ENCODE measurements at regions not wholly inside any gene's neighbourhood (a gene's known extent, or its start where the extent isn't known, plus 50 kb on each side); places are given as distances from the start of the nearest gene placed in this dataset.

GRCh38 chr21:26365849-26366248, 195.3 kb upstream of the APP start:
- Histone ChIP-seq H3K9me2 (replicated peaks; ENCODE audit: insufficient read depth, low read length) (no peaks in the 10 kb centered on the region), H3K9ac (ENCODE audit: low read length) (no peak overlapping the region)
- TF ChIP-seq EZH2phosphoT487 (conservative IDR thresholded peaks at IDR 0.05; ENCODE audit: low read length) (no peak), CTCF (IDR thresholded peaks at IDR 0.05; ENCODE audit: insufficient read depth, low read length, poor library complexity, severe bottlenecking) (no peak)

GRCh38 chr21:26351661-26352060, 181.1 kb upstream of the APP start:
- Histone ChIP-seq H2AFZ (ENCODE audit: low read depth, low read length, severe bottlenecking) (no peak overlapping the region), H3K27ac (ENCODE audit: low read depth, low read length) (no peak overlapping the region), H3K9ac (ENCODE audit: low read length) (no peak overlapping the region), H3K4me2 (ENCODE audit: low read depth, low read length, poor library complexity, severe bottlenecking) (no peak overlapping the region), H3K36me3 (ENCODE audit: low read length) (no peaks in the 10 kb centered on the region), H3K79me2 (ENCODE audit: insufficient read depth, low read length) (no peaks in the 10 kb centered on the region), H3K27me3 (ENCODE audit: low read length) (no peaks in the 10 kb centered on the region), H3K4me3 (ENCODE audit: insufficient read depth, low read length, poor library complexity, severe bottlenecking) (no peak overlapping the region), H3K9me2 (replicated peaks; ENCODE audit: insufficient read depth, low read length) (no peaks in the 10 kb centered on the region), H4K20me1 (ENCODE audit: low read depth, low read length) (no peaks in the 10 kb centered on the region), H3F3A (ENCODE audit: insufficient read depth) (no peaks in the 10 kb centered on the region), H3K9me3 (ENCODE audit: insufficient read depth, low read length) (peaks cover 4% of the 10 kb centered on the region)
- TF ChIP-seq CTCF (IDR thresholded peaks at IDR 0.05; ENCODE audit: insufficient read depth, low read length, poor library complexity, severe bottlenecking), result no peak
- no peak for TF ChIP-seq EZH2phosphoT487 (conservative IDR thresholded peaks at IDR 0.05; ENCODE audit: low read length)

More at GRCh38 chr21:26365849-26366248, 195.3 kb upstream of the APP start:
- H3K36me3 ChIP-seq (ENCODE audit: low read length), result no peaks in the 10 kb centered on the region
- H3F3A ChIP-seq (ENCODE audit: insufficient read depth), result no peaks in the 10 kb centered on the region
- H4K20me1 ChIP-seq (ENCODE audit: low read depth, low read length), result no peaks in the 10 kb centered on the region
- H2AFZ ChIP-seq (ENCODE audit: low read depth, low read length, severe bottlenecking), result no peak overlapping the region
- no peak overlapping the region for H3K4me3 ChIP-seq (ENCODE audit: insufficient read depth, low read length, poor library complexity, severe bottlenecking)
- no peak overlapping the region for H3K4me2 ChIP-seq (ENCODE audit: low read depth, low read length, poor library complexity, severe bottlenecking)
- H3K9me3 ChIP-seq (ENCODE audit: insufficient read depth, low read length), result no peaks in the 10 kb centered on the region
- H3K27ac ChIP-seq (ENCODE audit: low read depth, low read length), result no peak overlapping the region
- H3K27me3 ChIP-seq (ENCODE audit: low read length), result no peaks in the 10 kb centered on the region
- no peaks in the 10 kb centered on the region for H3K79me2 ChIP-seq (ENCODE audit: insufficient read depth, low read length)

- no peak overlapping the region for H2AFZ ChIP-seq (ENCODE audit: low read depth, low read length, severe bottlenecking)
- no peaks in the 10 kb centered on the region for H3F3A ChIP-seq (ENCODE audit: insufficient read depth)
- H3K27me3 ChIP-seq (ENCODE audit: low read length), result no peaks in the 10 kb centered on the region
- no peaks in the 10 kb centered on the region for H3K9me3 ChIP-seq (ENCODE audit: insufficient read depth, low read length)
- H3K9me2 ChIP-seq (replicated peaks; ENCODE audit: insufficient read depth, low read length), result no peaks in the 10 kb centered on the region
- no peak overlapping the region for H3K9ac ChIP-seq (ENCODE audit: low read length)
- no peaks in the 10 kb centered on the region for H3K79me2 ChIP-seq (ENCODE audit: insufficient read depth, low read length)
- no peak overlapping the region for H3K4me2 ChIP-seq (ENCODE audit: low read depth, low read length, poor library complexity, severe bottlenecking)
- TF ChIP-seq CTCF (IDR thresholded peaks at IDR 0.05; ENCODE audit: insufficient read depth, low read length, poor library complexity, severe bottlenecking) (no peak), EZH2phosphoT487 (conservative IDR thresholded peaks at IDR 0.05; ENCODE audit: low read length) (no peak)
- H3K4me3 ChIP-seq (ENCODE audit: insufficient read depth, low read length, poor library complexity, severe bottlenecking), result no peak overlapping the region
- H3K27ac ChIP-seq (ENCODE audit: low read depth, low read length), result no peak overlapping the region
- H4K20me1 ChIP-seq (ENCODE audit: low read depth, low read length), result no peaks in the 10 kb centered on the region
- no peaks in the 10 kb centered on the region for H3K36me3 ChIP-seq (ENCODE audit: low read length)
Measured at GRCh38 chr21:26332867-26333266, 162.3 kb upstream of the APP start.
